ENCODE measurements at regions not wholly inside any gene's neighbourhood (a gene's known extent, or its start where the extent isn't known, plus 50 kb on each side); places are given as distances from the start of the nearest gene placed in this dataset.
"Not testable (repeated sequence)": the region's sequence is repeated elsewhere in the genome, so short reads cannot be mapped to it uniquely, and the experiment has no call there.

DNA sequence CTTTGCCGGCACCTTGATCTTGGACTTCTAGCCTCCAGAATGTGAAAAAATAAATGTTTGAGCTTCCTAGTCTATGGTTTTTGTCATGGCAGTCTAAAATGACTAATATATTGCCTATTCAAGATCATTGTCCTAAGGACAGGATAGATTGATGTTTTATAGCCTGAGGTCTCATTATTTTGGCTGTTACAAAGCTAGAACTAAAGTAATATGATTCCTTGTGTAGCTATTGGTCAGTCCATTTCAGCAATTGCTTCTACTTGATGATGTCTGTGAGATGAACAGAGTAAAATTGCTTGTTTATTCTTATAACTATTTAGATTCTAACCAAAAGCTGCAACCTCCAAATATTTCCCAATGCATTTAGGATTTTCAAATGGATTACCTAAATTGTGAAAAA lies 145.0 kb downstream of the HRH4 start:
- no peak overlapping the region for H3K4me3 ChIP-seq
- 90 to 100% methylated on average over 1 of the region's 1 CpG for WGBS, 2 donors
- FAIRE-seq (no peak), ATAC-seq (no peak), DNase-seq (no peak)
- TF ChIP-seq, protein P1, sequence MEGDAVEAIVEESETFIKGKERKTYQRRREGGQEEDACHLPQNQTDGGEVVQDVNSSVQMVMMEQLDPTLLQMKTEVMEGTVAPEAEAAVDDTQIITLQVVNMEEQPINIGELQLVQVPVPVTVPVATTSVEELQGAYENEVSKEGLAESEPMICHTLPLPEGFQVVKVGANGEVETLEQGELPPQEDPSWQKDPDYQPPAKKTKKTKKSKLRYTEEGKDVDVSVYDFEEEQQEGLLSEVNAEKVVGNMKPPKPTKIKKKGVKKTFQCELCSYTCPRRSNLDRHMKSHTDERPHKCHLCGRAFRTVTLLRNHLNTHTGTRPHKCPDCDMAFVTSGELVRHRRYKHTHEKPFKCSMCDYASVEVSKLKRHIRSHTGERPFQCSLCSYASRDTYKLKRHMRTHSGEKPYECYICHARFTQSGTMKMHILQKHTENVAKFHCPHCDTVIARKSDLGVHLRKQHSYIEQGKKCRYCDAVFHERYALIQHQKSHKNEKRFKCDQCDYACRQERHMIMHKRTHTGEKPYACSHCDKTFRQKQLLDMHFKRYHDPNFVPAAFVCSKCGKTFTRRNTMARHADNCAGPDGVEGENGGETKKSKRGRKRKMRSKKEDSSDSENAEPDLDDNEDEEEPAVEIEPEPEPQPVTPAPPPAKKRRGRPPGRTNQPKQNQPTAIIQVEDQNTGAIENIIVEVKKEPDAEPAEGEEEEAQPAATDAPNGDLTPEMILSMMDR (IDR thresholded peaks at IDR 0.05), result no peak
- intact Hi-C loops (cut with DNase I), result loop anchor here in 1 of 3 donors (10.0 kb wide), 1 partner anchor 129 kb away; no protein-coding TSS in a partner anchor
- H3K27ac ChIP-seq, result no peak overlapping the region
- no peaks in the 10 kb centered on the region for H3K27me3 ChIP-seq
- no peaks in the 10 kb centered on the region for H3K9me3 ChIP-seq
- H3K4me1 ChIP-seq, result no peaks in the 10 kb centered on the region
- H3K36me3 ChIP-seq, result no peaks in the 10 kb centered on the region

DNA sequence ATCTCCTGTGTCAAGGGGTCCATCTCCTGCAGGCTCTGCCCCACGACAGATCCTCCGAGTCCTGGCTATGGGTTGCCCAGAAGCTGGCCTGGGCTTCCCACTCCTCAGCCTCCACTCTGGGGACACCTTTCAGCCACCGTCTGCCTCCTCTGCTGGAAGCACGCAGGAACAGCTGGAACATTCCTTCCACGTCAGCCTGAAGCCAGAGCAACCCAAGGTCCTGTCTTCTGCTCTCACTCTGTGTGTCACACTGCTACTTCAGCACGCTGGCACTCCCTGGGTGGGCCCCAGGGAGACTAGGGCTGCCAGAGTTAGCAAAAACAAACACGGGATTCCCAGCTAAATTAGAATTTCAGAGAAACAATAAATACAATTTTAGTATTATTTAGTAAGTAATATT lies 148.8 kb downstream of the HRH4 start:
- ATAC-seq (no peak), FAIRE-seq (no peak), DNase-seq (no peak)
- H3K36me3 ChIP-seq, result no peaks in the 10 kb centered on the region
- intact Hi-C loops (cut with DNase I), result loop anchor here in 1 of 3 donors (10.0 kb wide), 1 partner anchor 126 kb away; no protein-coding TSS in a partner anchor
- no peak overlapping the region for H3K4me3 ChIP-seq
- 52 to 62% methylated on average over 7 of the region's 7 CpGs for WGBS, 2 donors
- H3K27me3 ChIP-seq, result no peaks in the 10 kb centered on the region
- TF ChIP-seq, protein P1 (IDR thresholded peaks at IDR 0.05), result no peak
- H3K27ac ChIP-seq, result no peak overlapping the region
- H3K4me1 ChIP-seq, result no peaks in the 10 kb centered on the region
- no peaks in the 10 kb centered on the region for H3K9me3 ChIP-seq

DNA sequence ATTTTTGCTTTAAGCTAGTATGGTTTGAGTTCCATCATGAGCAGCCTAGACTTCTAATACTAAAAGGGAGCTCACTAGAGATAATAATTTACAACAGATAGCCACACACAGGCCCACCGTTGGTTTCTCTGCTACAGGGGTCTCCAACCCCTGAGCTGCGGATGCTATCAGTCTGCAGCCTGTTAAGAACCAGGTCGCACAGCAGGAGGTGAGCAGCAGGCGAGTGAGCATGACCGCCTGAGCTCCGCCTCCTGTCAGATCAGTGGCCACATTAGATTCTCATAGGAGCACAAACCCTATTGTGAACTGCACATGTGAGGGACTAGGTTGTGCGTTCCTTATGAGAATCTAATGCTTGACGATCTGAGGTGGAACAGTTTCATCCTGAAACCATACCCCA lies 150.6 kb downstream of the HRH4 start:
- H3K27ac ChIP-seq, result no peak overlapping the region
- intact Hi-C loops (cut with DNase I), result no loop called here
- H3K9me3 ChIP-seq, result no peaks in the 10 kb centered on the region
- ATAC-seq (no peak), DNase-seq (no peak), FAIRE-seq (no peak)
- 64 to 66% methylated on average over 8 of the region's 8 CpGs for WGBS, 2 donors
- H3K36me3 ChIP-seq, result no peaks in the 10 kb centered on the region
- no peaks in the 10 kb centered on the region for H3K27me3 ChIP-seq
- H3K4me1 ChIP-seq, result no peaks in the 10 kb centered on the region
- no peak overlapping the region for H3K4me3 ChIP-seq
- TF ChIP-seq, protein P1 (IDR thresholded peaks at IDR 0.05), result no peak

DNA sequence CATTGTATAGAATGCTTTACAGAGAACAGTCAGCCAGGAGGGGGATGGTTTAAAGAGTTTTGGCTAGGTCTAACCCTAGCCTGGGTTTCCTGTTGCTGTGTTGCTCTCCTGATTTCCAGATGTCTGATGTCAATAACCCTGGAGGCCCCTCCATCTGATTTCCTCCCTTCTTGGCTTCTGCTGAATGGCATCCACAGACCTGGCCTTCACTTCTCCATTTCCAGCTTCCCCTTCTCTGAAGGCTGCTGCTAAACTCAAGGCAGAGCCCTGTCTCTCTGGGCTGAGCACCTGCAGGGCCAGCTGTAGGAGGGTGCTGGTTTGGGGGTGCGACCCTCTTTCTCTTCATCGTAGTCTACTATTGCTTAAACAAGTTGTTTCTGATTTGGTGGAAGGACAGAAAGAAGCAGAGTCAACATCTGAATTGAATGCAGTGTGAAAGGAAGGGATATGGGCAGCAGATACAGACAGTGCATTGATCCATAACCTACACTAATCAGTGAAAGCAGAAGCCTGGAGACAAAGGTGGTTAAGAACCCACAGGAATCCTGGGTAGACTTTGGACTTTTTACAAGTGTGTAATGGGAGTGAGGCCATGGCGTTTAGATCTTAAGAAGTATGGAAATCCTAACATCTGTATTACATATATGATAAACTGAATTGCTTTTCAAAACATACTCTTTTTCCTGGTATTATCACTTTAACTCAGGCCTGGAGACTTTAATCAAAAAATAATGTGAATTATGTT lies 153.6 kb downstream of the HRH4 start:
- intact Hi-C loops (cut with DNase I), result no loop called here
- no peak for ATAC-seq
- no peaks in the 10 kb centered on the region for H3K36me3 ChIP-seq
- FAIRE-seq, result no peak
- no peaks in the 10 kb centered on the region for H3K27me3 ChIP-seq
- 46 to 48% methylated on average over 3 of the region's 3 CpGs for WGBS, 2 donors
- TF ChIP-seq, protein P1 (IDR thresholded peaks at IDR 0.05), result no peak
- no peak for DNase-seq
- H3K4me3 ChIP-seq, result no peak overlapping the region
- no peaks in the 10 kb centered on the region for H3K4me1 ChIP-seq
- no peak overlapping the region for H3K27ac ChIP-seq
- no peaks in the 10 kb centered on the region for H3K9me3 ChIP-seq

DNA sequence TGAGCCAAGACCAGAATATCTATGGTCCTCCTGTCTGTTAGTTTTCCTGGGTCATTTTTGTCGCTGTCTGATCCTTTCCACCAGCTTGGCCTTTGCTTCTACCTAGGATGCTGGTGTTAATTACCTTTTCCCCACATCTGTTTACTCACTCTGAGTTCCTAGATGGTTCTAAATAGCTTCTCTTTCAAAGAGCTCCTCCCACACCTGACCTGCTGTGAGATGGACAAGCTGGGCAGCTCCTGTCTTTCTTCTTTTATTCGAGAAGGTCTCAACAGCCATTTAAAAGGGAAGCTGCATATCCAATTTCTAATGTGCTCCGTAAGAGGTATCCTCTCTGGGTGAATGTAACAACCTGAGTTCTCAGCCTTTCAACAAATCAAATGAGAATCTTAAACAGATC lies 156.2 kb downstream of the HRH4 start:
- H3K4me3 ChIP-seq, result no peak overlapping the region
- H3K27ac ChIP-seq, result no peak overlapping the region
- no peaks in the 10 kb centered on the region for H3K9me3 ChIP-seq
- no peaks in the 10 kb centered on the region for H3K4me1 ChIP-seq
- intact Hi-C loops (cut with DNase I), result no loop called here
- no peak for DNase-seq
- H3K36me3 ChIP-seq, result no peaks in the 10 kb centered on the region
- 53 to 54% methylated on average over 3 of the region's 3 CpGs for WGBS, 2 donors
- ATAC-seq, result no peak
- H3K27me3 ChIP-seq, result no peaks in the 10 kb centered on the region
- TF ChIP-seq, protein P1 (IDR thresholded peaks at IDR 0.05), result no peak
- no peak for FAIRE-seq

DNA sequence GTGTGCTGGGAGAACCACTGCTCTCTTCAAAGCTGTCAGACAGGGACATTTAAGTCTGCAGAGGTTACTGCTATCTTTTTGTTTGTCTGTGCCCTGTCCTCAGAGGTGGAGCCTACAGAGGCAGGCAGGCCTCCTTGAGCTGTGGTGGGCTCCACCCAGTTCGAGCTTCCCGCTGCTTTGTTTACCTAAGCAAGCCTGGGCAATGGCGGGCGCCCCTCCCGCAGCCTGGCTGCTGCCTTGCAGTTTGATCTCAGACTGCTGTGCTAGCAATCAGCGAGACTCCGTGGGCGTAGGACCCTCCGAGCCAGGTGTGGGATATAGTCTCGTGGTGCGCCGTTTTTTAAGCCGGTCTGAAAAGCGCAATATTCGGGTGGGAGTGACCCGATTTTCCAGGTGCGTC lies 164.0 kb downstream of the HRH4 start:
- intact Hi-C loops (cut with DNase I); H3K4me1 ChIP-seq; DNase-seq; H3K4me3 ChIP-seq; H3K27me3 ChIP-seq; H3K36me3 ChIP-seq; FAIRE-seq; H3K27ac ChIP-seq; H3K9me3 ChIP-seq; ATAC-seq: not testable (repeated sequence)
- 33 to 40% methylated on average over 8 to 9 of the region's 17 CpGs for WGBS, 2 donors
